ENCODE measurements at regions not wholly inside any gene's neighbourhood (a gene's known extent, or its start where the extent isn't known, plus 50 kb on each side); places are given as distances from the start of the nearest gene placed in this dataset.

DNA sequence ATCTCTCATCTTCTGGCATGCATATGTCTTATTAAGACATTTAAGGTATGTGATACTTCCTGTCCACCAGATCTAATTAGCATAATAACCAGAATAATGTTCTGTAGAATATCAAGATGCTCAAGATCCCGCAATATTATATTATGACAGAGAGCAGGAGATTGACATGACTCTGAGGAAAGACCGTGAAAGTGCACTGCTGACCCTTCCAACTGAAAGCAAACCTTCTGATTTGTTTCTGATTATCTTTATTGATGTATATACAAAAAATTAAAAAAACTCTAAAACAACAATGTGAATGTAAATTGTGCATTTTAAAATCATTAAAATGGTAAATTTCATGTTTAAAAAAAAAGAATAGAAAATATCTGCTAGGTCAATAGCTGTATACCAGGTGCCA is 184.4 kb upstream of the TMEM45B start:
- no peak for TF ChIP-seq EZH2 (IDR thresholded peaks at IDR 0.05; ENCODE audit: borderline replicate concordance, insufficient read depth, low read length, poor library complexity, severe bottlenecking)
- no peak for TF ChIP-seq RAD21 (conservative IDR thresholded peaks at IDR 0.05)
